ENCODE measurements at regions not wholly inside any gene's neighbourhood (a gene's known extent, or its start where the extent isn't known, plus 50 kb on each side); places are given as distances from the start of the nearest gene placed in this dataset.

DNA sequence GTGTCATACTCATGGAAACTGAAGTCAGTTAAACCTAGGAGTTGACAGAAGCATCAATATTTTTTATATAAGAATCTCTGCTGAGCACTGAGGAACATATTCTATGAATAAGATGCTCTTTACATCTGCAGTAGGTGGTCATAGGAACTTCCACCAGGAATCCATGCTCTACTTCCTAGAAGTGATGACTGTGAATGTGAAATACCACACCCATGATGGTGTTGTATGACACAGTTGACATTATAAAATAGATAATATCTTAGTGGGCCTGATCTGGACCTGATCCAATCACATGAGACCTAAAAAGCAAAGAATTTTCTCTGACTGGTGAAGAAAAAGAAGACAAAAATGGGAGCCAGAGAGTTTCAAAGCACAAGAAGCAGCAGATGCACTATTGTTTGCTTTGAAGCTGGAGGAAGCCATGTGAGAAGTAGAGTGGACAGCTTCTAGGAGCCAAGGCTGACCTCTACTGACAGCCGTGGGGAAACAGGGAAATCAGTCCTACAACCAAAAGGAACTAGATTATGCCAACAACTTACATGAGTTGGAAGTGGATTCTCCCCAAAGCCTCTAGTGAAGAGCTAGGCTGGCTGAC lies 68.6 kb upstream of the HS3ST1 start:
- peak; percentile 9 for DNase-seq

DNA sequence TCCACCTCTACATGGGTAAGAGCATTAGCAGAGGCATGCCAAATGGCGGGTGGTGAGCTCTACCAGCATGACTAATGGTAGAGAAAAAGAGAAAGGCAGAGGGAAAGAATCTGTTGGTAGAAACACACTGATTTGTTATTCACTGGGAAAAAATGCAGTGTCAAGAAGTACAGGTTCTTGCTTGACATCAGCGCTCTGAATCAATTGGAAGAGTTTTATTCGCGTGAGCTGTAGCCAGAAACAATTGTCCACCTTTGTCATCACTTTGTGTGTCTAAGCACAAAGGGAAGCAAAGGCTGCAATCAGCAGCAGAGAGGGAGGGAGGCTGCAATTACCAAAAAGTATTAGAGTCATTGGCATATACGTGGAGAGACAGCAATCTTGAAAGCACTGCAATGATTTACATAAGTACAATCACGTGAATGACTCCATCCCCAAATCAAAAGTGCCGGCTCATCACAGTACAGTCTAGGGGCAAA lies 67.7 kb upstream of the HS3ST1 start:
- no peak for DNase-seq

DNA sequence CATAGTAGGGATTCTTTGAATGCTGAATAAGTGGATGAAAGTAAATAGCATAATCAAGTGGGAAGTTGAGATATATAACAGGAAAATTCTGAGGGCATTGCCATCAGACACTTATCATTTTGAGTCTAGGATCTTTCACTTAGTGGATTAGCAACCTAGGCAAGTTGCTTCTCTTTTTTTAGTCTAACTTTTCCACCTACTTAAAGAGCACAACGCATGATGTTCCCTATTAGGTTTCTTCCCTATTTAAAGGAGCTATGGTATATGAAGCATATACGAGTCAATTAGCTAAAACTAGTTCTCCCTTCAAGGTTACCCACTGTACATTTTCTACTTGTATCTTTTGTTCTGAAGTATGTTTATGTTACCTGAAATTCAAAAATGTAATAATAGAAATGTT lies 67.1 kb upstream of the HS3ST1 start:
- peak; percentile 41 for DNase-seq

DNA sequence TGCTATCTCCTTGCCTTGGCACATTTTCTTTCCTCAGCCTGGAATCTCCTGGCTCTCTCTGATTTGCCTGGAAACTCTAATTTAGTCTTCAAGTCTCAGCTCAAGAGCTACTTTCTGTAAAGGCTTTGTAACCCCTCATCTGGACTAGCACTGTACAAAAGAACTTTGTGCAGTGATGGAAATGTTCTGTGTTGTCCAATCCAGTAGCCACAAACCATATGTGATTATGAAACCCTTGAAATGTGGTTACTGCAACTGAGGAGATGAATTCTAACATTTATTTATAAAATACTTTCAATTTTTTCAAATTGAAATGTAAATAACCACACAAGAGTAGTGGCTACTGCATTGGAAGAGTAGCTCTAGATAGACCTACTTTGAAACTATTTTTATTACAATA lies 66.6 kb upstream of the HS3ST1 start:
- peak; percentile 34 for DNase-seq

DNA sequence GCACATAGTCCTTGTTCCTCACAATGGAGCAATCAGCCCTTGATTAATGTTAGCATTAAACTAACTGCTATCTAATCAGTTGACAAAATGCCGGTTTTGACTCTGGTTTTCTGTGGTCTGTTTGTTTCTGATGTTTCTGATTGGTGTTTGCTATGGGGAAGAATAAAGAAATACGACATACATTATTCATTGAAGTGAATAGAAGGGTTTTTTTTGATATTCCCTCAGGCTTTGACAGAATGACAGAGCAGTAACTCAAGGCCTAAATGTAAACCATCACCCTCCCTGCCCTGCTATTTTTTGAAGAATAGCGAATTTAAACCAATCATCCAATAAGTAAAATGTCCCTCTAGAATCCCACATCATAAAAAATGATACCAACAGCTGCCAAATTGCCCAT lies 65.5 kb upstream of the HS3ST1 start:
- no peak for DNase-seq

DNA sequence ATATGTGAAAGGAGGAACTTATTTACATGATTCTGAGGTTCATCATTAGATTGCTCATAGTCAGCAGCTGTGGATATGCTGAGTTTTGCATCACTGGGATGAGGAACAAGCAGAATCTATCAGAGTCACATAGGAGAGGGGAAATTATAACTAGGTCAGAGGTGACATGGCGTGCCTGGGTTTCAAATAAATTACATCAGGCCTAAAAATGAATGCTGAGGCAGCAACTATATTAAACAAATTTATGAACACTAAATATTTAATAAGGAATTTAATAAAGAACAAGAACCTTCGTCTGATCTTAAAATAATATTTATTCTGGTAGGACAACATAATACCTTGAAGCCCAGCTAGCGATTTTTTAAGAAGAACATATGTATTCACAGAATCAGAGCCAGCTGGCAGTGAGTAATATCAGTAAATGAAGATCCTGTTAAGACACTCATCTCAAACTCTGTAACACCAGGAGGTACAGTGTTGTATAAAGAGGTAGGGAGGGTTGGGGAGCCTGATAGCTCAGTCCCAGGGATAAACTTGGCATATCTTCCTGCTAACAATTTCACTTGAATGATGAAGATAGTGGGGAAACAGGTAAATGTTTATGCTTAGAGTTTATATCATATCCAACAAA lies 60.9 kb upstream of the HS3ST1 start:
- peak; percentile 56 for DNase-seq

DNA sequence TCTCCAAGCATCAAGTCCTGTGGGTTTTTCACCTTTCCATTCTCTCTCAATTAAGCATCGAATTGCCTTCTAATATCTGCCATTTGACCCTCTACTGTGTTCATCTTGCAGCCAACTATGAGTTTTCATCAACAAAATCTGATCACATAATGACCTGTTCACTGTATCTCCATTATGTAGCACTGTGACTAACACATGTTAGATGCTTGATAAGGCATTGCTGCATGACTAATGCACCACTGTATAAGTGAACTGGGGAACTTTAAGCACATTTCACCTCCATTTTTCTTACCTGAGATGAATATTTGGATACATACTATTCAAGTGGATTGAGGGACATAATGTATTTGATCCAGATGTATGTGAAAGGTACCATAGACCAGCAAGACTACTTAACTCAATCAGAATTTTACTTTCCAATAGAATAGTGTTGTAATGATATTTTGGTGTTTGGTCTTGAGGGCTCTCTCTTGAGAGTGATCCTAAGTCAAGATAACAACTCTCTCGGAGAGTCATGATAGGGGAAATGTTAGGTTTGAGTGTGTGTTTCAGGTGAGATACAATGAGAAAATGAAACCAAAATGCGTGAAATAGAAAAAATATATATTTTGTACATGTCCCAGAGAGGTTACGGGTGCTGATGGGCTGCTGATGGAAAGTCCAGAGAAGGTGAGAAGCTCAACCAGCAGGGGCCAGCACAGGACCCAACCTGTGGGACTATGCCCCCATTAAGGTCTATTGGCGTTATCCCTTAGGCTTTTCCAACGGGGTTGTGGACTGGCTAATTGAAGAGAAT lies 60.2 kb upstream of the HS3ST1 start:
- no peak for DNase-seq

DNA sequence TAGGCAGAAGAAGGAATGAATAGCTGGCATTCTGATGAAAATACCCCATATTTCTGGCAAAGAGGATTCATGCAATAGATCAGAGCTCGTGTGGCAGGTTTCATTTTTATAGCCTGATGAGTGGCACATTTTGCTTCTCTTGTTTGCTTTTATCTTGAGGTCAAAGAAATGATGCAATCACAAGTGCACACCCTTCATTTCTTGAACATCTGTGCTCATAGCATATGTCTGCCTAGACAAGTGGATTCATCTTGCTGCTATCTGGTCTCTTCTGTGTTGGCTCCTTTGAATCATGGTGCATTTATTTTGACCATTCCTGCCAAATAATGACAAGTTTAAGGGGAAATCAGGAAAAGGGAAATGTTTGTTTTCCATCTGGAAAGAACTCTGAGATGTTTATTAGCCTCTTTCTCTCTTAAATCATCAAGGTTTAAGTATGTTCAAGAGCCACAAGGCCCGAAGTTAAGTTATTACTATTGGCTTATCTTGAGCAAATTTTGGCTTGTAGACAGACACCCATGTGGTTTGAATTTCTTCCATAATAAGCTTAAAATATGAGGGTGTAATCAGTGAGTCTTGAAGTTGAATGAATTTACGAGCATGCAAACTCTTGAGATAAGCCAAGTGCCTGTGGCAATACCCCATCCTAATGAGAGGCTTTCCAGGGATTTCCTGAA lies 59.3 kb upstream of the HS3ST1 start:
- DNase-seq = peak; percentile 80

DNA sequence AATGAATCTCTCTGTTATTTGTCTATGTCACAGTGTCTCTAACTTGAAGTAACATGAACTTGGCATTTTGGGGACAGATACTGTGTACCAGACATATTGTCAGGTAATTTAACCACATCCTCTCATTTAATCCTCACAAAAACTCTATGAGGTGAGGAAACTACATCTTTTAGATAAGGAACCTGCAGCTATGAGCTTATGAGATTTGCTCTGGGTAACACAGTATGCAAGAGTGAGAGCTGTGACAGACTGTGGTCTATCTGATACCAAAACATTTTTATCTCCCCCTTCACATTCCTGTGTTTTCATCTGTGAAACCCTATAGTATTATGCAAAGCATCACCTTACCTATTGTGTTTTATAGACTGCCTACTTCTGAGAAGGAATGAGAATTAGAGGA lies 58.4 kb upstream of the HS3ST1 start:
- no peak for DNase-seq

DNA sequence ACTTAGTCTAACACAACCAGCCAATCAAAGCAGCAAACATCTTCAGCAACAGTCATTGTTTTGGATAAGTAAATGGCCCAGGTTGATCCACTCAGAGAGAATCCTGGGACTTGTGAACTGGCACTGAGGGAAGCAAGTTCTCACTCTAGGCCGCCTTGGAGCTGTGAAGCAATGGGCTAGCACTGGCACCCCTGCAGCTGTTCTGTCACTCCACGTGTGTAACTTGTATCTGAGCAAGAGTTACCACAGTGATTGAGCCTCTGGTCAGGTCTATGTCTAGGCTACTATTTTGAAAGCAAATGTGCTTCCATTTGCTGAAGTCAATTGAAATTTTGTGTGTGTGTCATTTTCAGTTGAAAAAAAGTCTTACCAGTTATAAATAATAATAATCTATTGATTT lies 57.2 kb upstream of the HS3ST1 start:
- peak; percentile 34 for DNase-seq

DNA sequence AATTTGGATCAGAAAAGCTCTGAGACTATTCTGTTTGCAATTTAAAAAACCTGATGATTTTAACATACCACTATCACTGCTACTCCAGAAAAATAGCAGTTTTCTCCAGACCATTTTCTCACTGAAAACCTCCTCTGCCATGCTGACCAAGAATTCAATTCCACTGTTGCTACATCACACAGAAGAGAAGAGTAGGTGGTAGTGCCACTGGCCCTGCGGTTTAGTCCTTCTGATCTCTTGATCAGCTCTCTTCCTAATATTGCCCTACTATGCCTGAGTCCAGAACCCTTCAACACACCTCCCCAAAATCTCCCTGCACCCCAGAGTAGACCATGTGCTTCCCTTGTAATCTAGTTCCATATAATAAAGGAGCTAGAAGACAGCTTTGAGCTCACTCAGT lies 55.8 kb upstream of the HS3ST1 start:
- DNase-seq = no peak

DNA sequence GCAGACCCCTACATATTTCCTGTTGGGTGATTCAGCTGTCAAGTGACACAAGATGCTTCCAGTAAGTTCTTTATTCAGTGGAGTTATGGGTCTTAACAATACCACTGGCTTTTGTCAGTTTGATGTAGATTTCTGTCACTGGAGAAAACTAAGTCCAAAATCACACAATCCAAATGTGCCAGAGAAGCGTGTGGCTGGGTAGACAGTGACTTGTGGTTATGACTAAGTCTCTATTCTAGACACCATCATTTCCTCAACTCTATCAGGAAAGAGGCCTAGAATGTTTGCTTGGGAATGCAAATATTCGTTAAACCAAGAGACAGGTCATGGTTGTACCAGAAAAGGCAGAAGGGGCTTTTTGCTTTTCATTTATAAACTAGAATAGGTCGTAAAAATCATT lies 54.4 kb upstream of the HS3ST1 start:
- peak; percentile 88 for DNase-seq

DNA sequence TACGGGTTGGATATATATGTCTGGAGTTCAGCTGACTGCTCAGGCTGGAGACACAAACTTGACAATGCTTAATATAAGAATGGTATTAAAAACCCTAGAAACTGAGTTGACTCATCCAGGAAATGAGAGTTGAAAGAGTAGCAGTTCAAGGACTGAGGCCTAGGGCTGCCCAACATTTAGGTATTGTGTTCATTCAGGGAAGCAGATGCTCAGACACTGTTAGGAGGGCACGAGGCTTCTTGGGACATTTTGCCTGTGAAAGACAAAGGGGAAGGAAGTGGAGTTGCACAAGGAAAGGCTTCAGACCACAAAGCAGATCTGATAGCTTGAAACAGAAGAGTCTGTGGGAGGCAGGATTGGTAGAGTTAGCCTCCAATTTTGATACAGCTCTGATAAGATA lies 52.0 kb upstream of the HS3ST1 start:
- DNase-seq = peak; percentile 99
